Activated B cell treated with CpG ODN at 0.5 μM for 24 hours (primary cell): ENCODE measurements at regions not wholly inside any gene's neighbourhood (a gene's known extent, or its start where the extent isn't known, plus 50 kb on each side); places are given as distances from the start of the nearest gene placed in this dataset.

Experiments used
- ATAC-seq: fragments of 200-7000 bp; cut with Tn5 transposase; one replicate; pipeline ENCODE4 v1.10.0; 2021; ENCODE audit warnings: low read depth, mild to moderate bottlenecking, moderate library complexity
- CTCF ChIA-PET: fragments of 350-600 bp; sonication (Branson Sonifier 250); formaldehyde crosslinking; loops from one replicate; lab custom pipeline; 2021; ENCODE audit warnings: antibody characterized with exemption; lab: Charles Lee
- POLR2A ChIA-PET: fragments of 350-600 bp; sonication (Branson Sonifier 250); formaldehyde crosslinking; loops from one replicate; lab custom pipeline; 2021; ENCODE audit warnings: antibody characterized with exemption; lab: Charles Lee
- DNase-seq: peaks from one replicate; pipeline ENCODE4 v3.0.0; 2022
- H3K27ac Mint-ChIP-seq: one replicate; pipeline ENCODE4 v1.8.0; 2020; ENCODE audit warnings: mixed read lengths
- H3K27me3 Mint-ChIP-seq: one replicate; pipeline ENCODE4 v1.8.0; 2021; ENCODE audit warnings: mixed read lengths
- H3K36me3 Mint-ChIP-seq: one replicate; pipeline ENCODE4 v1.8.0; 2021; ENCODE audit warnings: low read depth, mixed read lengths
- H3K4me1 Mint-ChIP-seq: one replicate; pipeline ENCODE4 v1.8.0; 2021; ENCODE audit warnings: mixed read lengths
- H3K4me3 Mint-ChIP-seq: one replicate; pipeline ENCODE4 v1.8.0; 2020; ENCODE audit warnings: mild to moderate bottlenecking, mixed read lengths
- H3K9me3 Mint-ChIP-seq: one replicate; pipeline ENCODE4 v1.8.0; 2020; ENCODE audit warnings: mixed read lengths
- intact Hi-C: fragments of 100-400 bp; cut with micrococcal nuclease; formaldehyde crosslinking; loops from one replicate; pipeline ENCODE4 v1.15.1; 2024
- TF ChIP-seq, protein P1 (sequence below): fragments of 200-600 bp; IDR thresholded peaks from one replicate; pipeline ENCODE4 v1.8.0; 2022; ENCODE audit warnings: antibody characterized with exemption, mild to moderate bottlenecking

DNA sequence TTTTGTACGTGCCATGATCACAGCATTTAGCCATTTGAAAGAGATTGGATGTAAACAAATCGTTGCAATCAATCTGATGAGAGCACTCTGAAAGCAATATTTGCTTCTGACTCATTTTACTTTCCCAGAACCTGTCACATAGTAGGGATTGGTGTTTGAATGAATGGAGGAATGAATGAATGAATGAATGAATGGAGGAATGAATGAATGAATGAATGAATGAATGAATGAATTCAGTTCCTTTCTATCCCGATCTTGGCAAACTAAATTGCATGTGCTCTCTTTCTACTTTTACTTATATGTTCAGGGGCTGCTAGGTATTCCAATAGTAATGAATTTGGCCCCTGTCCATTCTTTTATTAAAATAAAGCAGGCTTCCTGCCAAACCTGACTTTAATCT is 1091.7 kb upstream of the CELF2 start:
- TF ChIP-seq, protein P1, sequence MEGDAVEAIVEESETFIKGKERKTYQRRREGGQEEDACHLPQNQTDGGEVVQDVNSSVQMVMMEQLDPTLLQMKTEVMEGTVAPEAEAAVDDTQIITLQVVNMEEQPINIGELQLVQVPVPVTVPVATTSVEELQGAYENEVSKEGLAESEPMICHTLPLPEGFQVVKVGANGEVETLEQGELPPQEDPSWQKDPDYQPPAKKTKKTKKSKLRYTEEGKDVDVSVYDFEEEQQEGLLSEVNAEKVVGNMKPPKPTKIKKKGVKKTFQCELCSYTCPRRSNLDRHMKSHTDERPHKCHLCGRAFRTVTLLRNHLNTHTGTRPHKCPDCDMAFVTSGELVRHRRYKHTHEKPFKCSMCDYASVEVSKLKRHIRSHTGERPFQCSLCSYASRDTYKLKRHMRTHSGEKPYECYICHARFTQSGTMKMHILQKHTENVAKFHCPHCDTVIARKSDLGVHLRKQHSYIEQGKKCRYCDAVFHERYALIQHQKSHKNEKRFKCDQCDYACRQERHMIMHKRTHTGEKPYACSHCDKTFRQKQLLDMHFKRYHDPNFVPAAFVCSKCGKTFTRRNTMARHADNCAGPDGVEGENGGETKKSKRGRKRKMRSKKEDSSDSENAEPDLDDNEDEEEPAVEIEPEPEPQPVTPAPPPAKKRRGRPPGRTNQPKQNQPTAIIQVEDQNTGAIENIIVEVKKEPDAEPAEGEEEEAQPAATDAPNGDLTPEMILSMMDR: no peak
- no peak for ATAC-seq
- H3K4me1 Mint-ChIP-seq: no peaks in the 10 kb centered on the region
- no peak overlapping the region for H3K4me3 Mint-ChIP-seq
- no peaks in the 10 kb centered on the region for H3K9me3 Mint-ChIP-seq
- H3K36me3 Mint-ChIP-seq: no peaks in the 10 kb centered on the region
- CTCF ChIA-PET: no interaction called here
- no peaks in the 10 kb centered on the region for H3K27me3 Mint-ChIP-seq
- DNase-seq: no peak
- H3K27ac Mint-ChIP-seq: no peak overlapping the region
- intact Hi-C loops: no loop called here
- POLR2A ChIA-PET: no interaction called here

DNA sequence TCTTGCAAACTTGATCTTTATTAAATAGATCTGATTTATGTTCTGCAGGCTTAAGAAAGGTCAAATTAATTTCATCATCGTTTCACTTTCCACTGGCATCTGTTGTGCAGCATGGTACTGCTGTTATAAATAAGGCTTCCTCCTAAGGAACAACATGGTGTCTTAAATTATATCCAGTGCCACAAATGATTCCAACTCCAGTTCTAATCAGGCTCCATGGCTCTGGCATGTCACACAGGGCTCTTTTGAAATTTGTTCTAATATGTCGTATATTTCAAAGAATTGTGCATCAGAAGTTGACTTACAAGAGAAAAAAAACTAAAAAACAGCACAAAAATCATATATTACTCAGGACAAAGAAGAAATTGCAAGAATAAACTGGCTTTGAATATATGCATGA is 1090.8 kb upstream of the CELF2 start:
- ChIA-PET CTCF (no interaction called here), POLR2A (no interaction called here)
- intact Hi-C loops: no loop called here
- no peaks in the 10 kb centered on the region for H3K9me3 Mint-ChIP-seq
- no peak for ATAC-seq
- H3K4me1 Mint-ChIP-seq: no peaks in the 10 kb centered on the region
- H3K4me3 Mint-ChIP-seq: no peak overlapping the region
- H3K27ac Mint-ChIP-seq: no peak overlapping the region
- TF ChIP-seq, protein P1: no peak
- H3K36me3 Mint-ChIP-seq: no peaks in the 10 kb centered on the region
- no peak for DNase-seq
- no peaks in the 10 kb centered on the region for H3K27me3 Mint-ChIP-seq

DNA sequence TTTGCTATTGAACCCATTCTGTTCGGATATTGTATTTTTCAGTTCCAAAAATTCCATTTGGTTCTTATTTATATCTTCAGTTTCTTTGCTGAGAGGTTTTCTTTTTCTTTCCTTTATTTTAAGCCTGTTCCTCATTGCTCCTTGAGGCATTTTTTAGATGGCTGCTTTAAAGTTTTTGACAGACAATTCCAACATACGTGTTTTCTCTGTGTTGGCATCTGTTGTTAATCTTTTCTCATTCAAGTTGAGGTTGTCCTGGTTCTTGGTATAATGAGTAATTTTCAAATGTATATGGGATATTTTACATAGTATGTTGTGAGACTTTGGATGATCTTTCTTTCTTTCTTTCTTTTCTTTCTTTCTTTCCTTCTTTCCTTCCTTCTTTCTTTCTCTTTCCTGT is 1078.0 kb upstream of the CELF2 start:
- no peaks in the 10 kb centered on the region for H3K27me3 Mint-ChIP-seq
- no peak overlapping the region for H3K4me3 Mint-ChIP-seq
- no peaks in the 10 kb centered on the region for H3K4me1 Mint-ChIP-seq
- no peaks in the 10 kb centered on the region for H3K36me3 Mint-ChIP-seq
- H3K9me3 Mint-ChIP-seq: peaks cover 8% of the 10 kb centered on the region
- ChIA-PET POLR2A (no interaction called here), CTCF (no interaction called here)
- ATAC-seq (no peak), DNase-seq (no peak)
- H3K27ac Mint-ChIP-seq: no peak overlapping the region
- intact Hi-C loops: no loop called here
- TF ChIP-seq, protein P1: no peak

DNA sequence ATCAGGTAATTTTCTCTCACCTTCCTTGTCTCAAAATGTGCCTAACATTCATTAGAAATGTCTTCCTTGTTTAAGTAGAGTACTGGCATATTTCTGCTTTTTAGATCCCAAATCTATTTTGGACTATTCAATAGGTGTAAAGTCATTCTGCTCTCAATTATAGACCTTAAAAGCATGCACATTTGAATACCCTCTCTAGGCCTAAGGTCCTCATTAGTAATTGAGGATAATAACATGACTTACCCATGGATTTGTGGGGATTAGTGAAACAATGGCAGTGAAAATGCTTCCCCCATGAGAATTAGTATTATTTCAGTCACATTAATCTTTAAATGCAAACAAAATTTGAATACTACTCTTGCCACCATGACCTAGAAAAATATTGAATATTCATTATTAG is 1073.0 kb upstream of the CELF2 start:
- ATAC-seq: no peak
- CTCF ChIA-PET: no interaction called here
- DNase-seq: no peak
- Mint-ChIP-seq H3K4me3 (no peak overlapping the region), H3K4me1 (no peaks in the 10 kb centered on the region), H3K27ac (no peak overlapping the region), H3K36me3 (no peaks in the 10 kb centered on the region), H3K27me3 (no peaks in the 10 kb centered on the region), H3K9me3 (no peaks in the 10 kb centered on the region)
- intact Hi-C loops: no loop called here
- POLR2A ChIA-PET: no interaction called here
- TF ChIP-seq, protein P1: no peak

DNA sequence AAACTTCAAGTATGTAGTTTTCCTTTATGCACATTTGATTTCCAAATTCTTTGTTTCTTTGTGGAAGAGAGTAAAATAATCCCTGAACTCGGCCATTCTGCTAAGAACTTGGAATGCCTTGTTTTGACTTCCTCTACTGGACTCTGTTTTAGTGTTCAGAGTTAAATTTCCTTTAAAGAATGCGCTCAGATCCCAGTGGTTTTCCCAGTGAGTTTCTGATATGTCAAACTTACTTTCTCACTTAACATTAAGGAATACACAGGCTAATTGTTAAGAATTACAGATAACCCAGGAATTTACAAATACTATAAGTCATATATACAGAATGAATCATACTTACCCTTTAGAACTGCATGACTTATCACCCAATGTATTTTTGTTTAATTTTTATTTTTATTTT is 1067.6 kb upstream of the CELF2 start:
- ChIA-PET CTCF (no interaction called here), POLR2A (no interaction called here)
- intact Hi-C loops: no loop called here
- Mint-ChIP-seq H3K27ac (no peak overlapping the region), H3K27me3 (no peaks in the 10 kb centered on the region), H3K4me3 (no peak overlapping the region), H3K9me3 (peaks cover 2% of the 10 kb centered on the region), H3K4me1 (no peaks in the 10 kb centered on the region), H3K36me3 (no peaks in the 10 kb centered on the region)
- ATAC-seq: no peak
- TF ChIP-seq, protein P1: no peak
- no peak for DNase-seq
